Kidney (tissue), 13 donors: ENCODE measurements at regions not wholly inside any gene's neighbourhood (a gene's known extent, or its start where the extent isn't known, plus 50 kb on each side); places are given as distances from the start of the nearest gene placed in this dataset.

Source experiments
- DNase-seq, 5 donors: peaks; one replicate each; pipeline ENCODE4 v3.0.0-alpha.2; 2013 to 2020
- FAIRE-seq: peaks from 2 replicates; lab custom pipeline; 2012; peaks lifted over from hg19 to GRCh38; lab: Jason Lieb, UNC
- H3K27ac ChIP-seq, 2 donors: one replicate each; pipeline ENCODE4 v1.7.0; 2013; ENCODE audit warnings: low read depth in 2 of 2, low read length in 2 of 2, inconsistent platforms in 1 of 2
- H3K27me3 ChIP-seq: one replicate; pipeline ENCODE4 v1.7.1; 2013; ENCODE audit warnings: low read length, inconsistent platforms; ENCODE audit not compliant: control insufficient read depth, insufficient read depth
- H3K36me3 ChIP-seq, 3 donors: one replicate each; pipeline versions ENCODE4 v1.7.0 to v1.7.1; 2013; ENCODE audit warnings: low read length in 3 of 3, control low read depth in 1 of 3, inconsistent platforms in 1 of 3; ENCODE audit not compliant: insufficient read depth in 3 of 3, control insufficient read depth in 2 of 3
- H3K4me1 ChIP-seq, 3 donors: one replicate each; pipeline versions ENCODE4 v1.7.0 to v1.7.1; 2013; ENCODE audit warnings: low read length in 3 of 3, inconsistent platforms in 1 of 3, low read depth in 1 of 3; ENCODE audit not compliant: control insufficient read depth in 2 of 3, insufficient read depth in 2 of 3
- H3K4me3 ChIP-seq, 3 donors: one replicate each; pipeline versions ENCODE4 v1.7.0 to v1.8.1; 2013; ENCODE audit warnings: low read length in 3 of 3, control low read depth in 1 of 3, inconsistent platforms in 1 of 3
- H3K9ac ChIP-seq, 3 donors: one replicate each; pipeline versions ENCODE4 v1.7.0 to v1.7.1; 2013; ENCODE audit warnings: low read length in 3 of 3, control low read depth in 1 of 3, inconsistent platforms in 1 of 3
- H3K9me3 ChIP-seq, 3 donors: one replicate each; pipeline versions ENCODE4 v1.7.0 to v1.7.1; 2013; ENCODE audit warnings: low read length in 3 of 3, control low read depth in 1 of 3, inconsistent platforms in 1 of 3; ENCODE audit not compliant: control insufficient read depth in 2 of 3, insufficient read depth in 1 of 3
- CTCF ChIP-seq: IDR thresholded peaks from 3 replicates; pipeline ENCODE4 v1.5.1; 2012; ENCODE audit warnings: mild to moderate bottlenecking, moderate library complexity, borderline replicate concordance; ENCODE audit not compliant: insufficient read depth; ENCODE audit errors: extremely low read depth
- intact Hi-C: fragments of 100-400 bp; cut with DNase I; formaldehyde crosslinking; loops from one replicate; pipeline ENCODE4 v1.11.1; 2022
- donor health status: control.
- donor health status: control.
- donor health status: control.
- donor health status: control.
- donor health status: control.
- donor health status: DM: yes; HTN: yes; CAD: no.
- donor health status: Normal renal cell carcinoma (clear cell type).

- no peak for TF ChIP-seq CTCF
- Histone ChIP-seq H3K4me3 (no peak overlapping the region), H3K27me3 (no peaks in the 10 kb centered on the region), H3K4me1 (no peaks in the 10 kb centered on the region), H3K27ac (no peak overlapping the region), H3K9me3 (no peaks in the 10 kb centered on the region), H3K9ac (no peak overlapping the region), H3K36me3 (no peaks in the 10 kb centered on the region)
- no peak for DNase-seq
- intact Hi-C loops, result no loop called here
- FAIRE-seq, result no peak
These were observed 120.3 kb upstream of the FOXK1 start for GRCh38 chr7:4561795-4562194.

GRCh38 chr7:4566714-4567113 lies 115.4 kb upstream of the FOXK1 start:
- H3K9ac ChIP-seq, result no peak overlapping the region
- TF ChIP-seq CTCF, result no peak
- no peak for DNase-seq
- intact Hi-C loops, result no loop called here
- no peaks in the 10 kb centered on the region for H3K36me3 ChIP-seq
- no peaks in the 10 kb centered on the region for H3K9me3 ChIP-seq
- H3K27me3 ChIP-seq, result no peaks in the 10 kb centered on the region
- no peak overlapping the region for H3K27ac ChIP-seq
- H3K4me3 ChIP-seq, result no peak overlapping the region
- H3K4me1 ChIP-seq, result no peaks in the 10 kb centered on the region
- no peak for FAIRE-seq

GRCh38 chr7:4574851-4575250 lies 107.2 kb upstream of the FOXK1 start:
- no peak overlapping the region for H3K9ac ChIP-seq
- H3K4me3 ChIP-seq, result no peak overlapping the region
- H3K36me3 ChIP-seq, result no peaks in the 10 kb centered on the region
- H3K27ac ChIP-seq, result no peak overlapping the region
- FAIRE-seq (peak; percentile 94), DNase-seq (no peak)
- H3K4me1 ChIP-seq, result no peaks in the 10 kb centered on the region
- H3K9me3 ChIP-seq, result no peaks in the 10 kb centered on the region
- no peaks in the 10 kb centered on the region for H3K27me3 ChIP-seq
- intact Hi-C loops, result no loop called here
- TF ChIP-seq CTCF, result no peak

- FAIRE-seq, result no peak
These were observed 106.8 kb upstream of the FOXK1 start for GRCh38 chr7:4575254-4575653.

More at GRCh38 chr7:4575254-4575653, 106.8 kb upstream of the FOXK1 start:
- Histone ChIP-seq H3K27me3 (no peaks in the 10 kb centered on the region), H3K9ac (no peak overlapping the region), H3K4me3 (no peak overlapping the region), H3K9me3 (no peaks in the 10 kb centered on the region), H3K4me1 (no peaks in the 10 kb centered on the region), H3K27ac (no peak overlapping the region), H3K36me3 (no peaks in the 10 kb centered on the region)
- intact Hi-C loops, result no loop called here
- DNase-seq, result no peak
- no peak for TF ChIP-seq CTCF
